ENCODE measurements at regions not wholly inside any gene's neighbourhood (a gene's known extent, or its start where the extent isn't known, plus 50 kb on each side); places are given as distances from the start of the nearest gene placed in this dataset.

DNA sequence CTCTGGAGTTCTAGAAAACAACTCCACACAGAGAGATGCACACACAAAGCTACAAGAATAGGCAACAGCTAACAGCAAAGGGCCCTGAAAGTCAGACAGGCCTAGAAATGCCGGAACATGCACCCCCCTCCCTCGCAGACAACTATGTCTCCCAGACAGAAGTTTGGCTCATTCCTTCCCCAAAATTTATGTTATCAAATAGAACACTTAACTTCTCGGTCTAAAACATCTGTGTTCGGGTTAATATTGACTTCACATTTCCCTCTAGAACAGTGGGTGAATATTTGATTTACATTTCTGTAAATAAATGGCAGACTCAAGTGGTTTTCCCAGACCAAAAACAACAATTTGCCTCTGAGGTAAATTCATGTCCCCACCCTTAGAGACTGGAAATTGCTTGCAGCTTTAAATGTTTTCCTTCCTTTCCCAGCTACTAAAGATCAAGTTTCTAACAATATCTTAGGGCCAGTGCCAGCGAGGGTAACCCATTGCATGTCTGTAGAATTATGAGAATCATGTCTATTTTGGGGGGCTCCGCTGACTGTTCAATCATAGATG is 92.5 kb upstream of the INHBA start:
- DNase-seq (ENCODE audit: low spot score) = no peak

GRCh38 chr7:41793556-41793955 is 90.7 kb upstream of the INHBA start:
- no peak for DNase-seq (ENCODE audit: low spot score)

DNA sequence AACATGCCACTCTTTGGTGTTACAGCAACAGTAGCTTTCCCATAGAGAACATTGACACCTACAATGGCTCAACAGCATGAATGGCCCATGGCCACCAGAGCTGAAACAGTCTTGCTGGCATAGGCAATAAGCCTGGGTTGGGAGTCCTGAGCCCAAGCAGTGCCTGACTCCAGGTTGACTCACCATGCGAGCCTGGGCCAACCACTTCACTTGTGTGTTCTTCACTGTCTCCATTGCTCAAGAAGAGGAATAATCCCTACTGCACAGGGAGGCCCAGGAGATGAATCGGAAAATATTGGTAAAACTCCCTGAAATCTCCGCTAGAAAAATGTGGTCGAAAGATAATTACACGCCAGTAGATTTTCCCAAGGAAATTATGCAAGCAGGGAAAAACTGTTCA is 89.2 kb upstream of the INHBA start:
- DNase-seq (ENCODE audit: low spot score) = no peak

GRCh38 chr7:41788556-41788955 is 85.7 kb upstream of the INHBA start:
- no peak for DNase-seq (ENCODE audit: low spot score)

- no peak for DNase-seq (ENCODE audit: low spot score)
Measured at GRCh38 chr7:41787651-41788350, 84.9 kb upstream of the INHBA start.

- DNase-seq (ENCODE audit: low spot score) = no peak
Measured at GRCh38 chr7:41786944-41787343, 84.1 kb upstream of the INHBA start.

GRCh38 chr7:41786404-41786803 is 83.5 kb upstream of the INHBA start:
- no peak for DNase-seq (ENCODE audit: low spot score)

DNA sequence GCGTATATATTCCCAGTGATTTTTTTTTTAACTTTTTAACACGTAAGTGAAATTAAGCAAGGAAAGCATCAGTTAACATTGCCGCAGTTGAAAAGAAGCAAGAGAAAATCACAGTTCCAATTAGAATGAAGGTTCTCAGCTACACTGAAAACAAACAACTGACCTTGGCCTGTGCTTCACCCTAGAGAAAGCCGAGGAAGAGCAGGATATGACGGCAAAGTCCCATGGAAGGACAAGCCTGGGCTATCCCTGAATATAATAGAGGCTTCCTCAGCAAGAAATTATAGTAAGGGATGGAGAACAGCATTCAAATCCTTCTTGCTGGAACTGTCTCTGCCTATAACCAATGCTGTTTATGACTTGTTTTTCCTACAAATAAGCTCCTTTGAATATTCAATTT is 83.0 kb upstream of the INHBA start:
- DNase-seq (ENCODE audit: low spot score) = no peak

- DNase-seq (ENCODE audit: low spot score) = no peak
Measured at GRCh38 chr7:41785265-41785664, 82.4 kb upstream of the INHBA start.

GRCh38 chr7:41779918-41780317 is 77.0 kb upstream of the INHBA start:
- no peak for DNase-seq (ENCODE audit: low spot score)

GRCh38 chr7:41777894-41778596 is 75.2 kb upstream of the INHBA start:
- no peak for DNase-seq (ENCODE audit: low spot score)

DNA sequence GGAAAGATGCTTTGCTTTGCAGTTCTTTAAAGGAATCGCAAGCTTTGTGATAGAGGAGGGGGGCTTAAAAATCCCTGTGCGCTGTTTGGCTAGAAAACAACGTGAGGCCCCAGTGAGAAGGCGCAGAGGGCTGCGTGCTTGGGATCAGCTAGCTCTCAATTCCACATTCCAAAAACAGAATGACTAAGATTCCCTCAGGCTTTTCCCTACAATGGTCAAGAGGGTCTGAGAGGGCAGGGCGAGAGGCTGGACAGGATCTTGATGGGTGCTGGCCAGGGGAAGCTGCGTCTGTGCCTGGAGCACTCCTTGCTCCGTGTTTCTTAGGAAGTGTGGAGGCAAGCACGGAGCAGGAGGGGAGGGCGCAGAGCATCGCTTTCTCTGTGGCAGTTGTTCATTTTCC is 72.1 kb upstream of the INHBA start:
- no peak for DNase-seq (ENCODE audit: low spot score)

- no peak for DNase-seq (ENCODE audit: low spot score)
Measured at GRCh38 chr7:41773756-41774155, 70.9 kb upstream of the INHBA start.

GRCh38 chr7:41771717-41772116 is 68.8 kb upstream of the INHBA start:
- no peak for DNase-seq (ENCODE audit: low spot score)

GRCh38 chr7:41769162-41769561 is 66.3 kb upstream of the INHBA start:
- no peak for DNase-seq (ENCODE audit: low spot score)

DNA sequence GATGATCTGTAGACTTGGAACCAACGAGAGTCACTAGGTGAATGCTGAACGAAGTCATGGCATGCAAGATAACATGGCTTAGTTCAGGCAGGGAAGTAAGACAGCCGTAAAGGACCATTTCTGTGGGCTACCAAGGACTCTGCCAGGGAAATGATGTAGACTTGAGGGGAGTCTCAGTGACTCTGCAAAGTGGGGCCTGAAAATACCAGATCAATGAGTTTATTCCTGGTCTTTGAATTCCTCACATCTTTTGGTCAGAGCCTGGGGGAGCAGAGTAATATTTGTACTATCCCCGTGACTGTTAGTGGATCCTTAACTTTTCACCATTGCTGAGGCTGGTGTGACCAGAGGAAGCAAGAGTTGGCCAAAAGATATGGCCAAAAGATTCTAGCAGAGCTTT is 60.7 kb upstream of the INHBA start:
- DNase-seq (ENCODE audit: low spot score) = no peak

- DNase-seq (ENCODE audit: low spot score) = no peak
Measured at GRCh38 chr7:41762641-41763040, 59.8 kb upstream of the INHBA start.

GRCh38 chr7:41760293-41760692 is 57.4 kb upstream of the INHBA start:
- no peak for DNase-seq (ENCODE audit: low spot score)

- no peak for DNase-seq (ENCODE audit: low spot score)
Measured at GRCh38 chr7:41758321-41758720, 55.4 kb upstream of the INHBA start.

DNA sequence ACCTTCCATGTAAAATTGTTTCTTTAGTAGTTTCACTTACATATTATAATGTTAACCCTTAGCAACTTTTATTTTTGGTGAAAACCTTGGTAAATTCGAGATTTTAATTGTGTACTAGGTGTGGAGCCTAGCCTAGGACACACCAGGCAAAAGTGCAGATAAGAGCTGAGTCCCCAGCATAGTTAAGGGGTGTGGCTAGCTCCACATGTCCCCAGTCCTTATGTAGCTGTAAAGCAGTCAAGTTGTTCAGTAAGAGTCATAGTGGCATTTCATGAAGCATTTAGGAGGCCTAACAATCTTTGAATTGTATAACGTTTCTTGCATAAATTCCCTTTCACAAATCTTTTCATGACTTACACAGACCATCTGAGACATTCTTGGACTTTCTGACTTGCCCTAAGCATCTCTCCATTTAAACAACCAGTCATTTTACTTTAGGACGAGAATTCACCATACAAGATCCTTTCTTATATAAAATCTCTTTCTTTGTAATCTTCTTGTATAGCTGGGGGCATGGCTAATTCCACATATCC is 53.8 kb upstream of the INHBA start:
- no peak for DNase-seq (ENCODE audit: low spot score)

DNA sequence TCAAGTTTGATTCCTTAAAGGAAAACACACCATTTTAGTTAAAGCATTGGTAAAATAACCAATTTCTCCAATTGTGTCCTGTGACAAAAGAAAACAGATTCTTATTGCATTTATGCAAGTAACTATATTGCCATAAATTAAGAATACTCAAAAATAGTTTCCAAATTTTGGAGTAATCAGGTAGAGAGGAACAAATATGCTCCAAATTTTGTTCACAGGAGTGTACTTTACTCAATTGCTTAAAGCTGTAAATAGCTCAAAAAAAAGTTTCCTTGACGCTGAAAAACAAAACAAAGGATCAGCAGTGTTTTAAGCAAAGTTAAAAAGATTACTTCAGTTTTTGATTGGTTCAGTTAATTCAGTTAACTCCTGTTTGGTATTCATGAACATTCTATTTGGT is 52.2 kb upstream of the INHBA start:
- no peak for DNase-seq (ENCODE audit: low spot score)

- DNase-seq (ENCODE audit: low spot score) = no peak
Measured at GRCh38 chr7:41754046-41754445, 51.2 kb upstream of the INHBA start.
